ENCODE measurements at regions not wholly inside any gene's neighbourhood (a gene's known extent, or its start where the extent isn't known, plus 50 kb on each side); places are given as distances from the start of the nearest gene placed in this dataset.
"Not testable (repeated sequence)": the region's sequence is repeated elsewhere in the genome, so short reads cannot be mapped to it uniquely, and the experiment has no call there.

DNA sequence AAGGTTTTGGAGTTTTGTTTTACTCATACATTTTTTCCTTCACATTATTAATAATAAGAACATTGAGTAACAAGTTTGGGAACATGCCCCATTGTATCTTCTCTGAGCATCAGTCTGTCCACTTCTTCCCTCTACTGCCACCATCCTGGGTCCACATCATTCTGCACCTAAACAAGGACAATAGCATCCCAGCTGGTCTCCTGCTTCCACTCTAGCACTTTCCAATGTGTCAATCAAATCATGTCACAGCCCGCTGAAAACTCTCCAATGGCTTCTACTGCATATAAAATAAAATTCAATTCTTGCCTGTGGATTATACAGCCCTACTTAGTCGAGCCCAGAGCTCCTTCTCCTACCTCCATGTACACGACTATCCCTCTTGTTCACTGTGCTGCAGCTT lies 66.8 kb upstream of the RBPJ start:
- intact Hi-C loops (cut with DNase I), result no loop called here
- no peak for TF ChIP-seq POLR2A (IDR thresholded peaks at IDR 0.05)
- TF ChIP-seq, protein P1, sequence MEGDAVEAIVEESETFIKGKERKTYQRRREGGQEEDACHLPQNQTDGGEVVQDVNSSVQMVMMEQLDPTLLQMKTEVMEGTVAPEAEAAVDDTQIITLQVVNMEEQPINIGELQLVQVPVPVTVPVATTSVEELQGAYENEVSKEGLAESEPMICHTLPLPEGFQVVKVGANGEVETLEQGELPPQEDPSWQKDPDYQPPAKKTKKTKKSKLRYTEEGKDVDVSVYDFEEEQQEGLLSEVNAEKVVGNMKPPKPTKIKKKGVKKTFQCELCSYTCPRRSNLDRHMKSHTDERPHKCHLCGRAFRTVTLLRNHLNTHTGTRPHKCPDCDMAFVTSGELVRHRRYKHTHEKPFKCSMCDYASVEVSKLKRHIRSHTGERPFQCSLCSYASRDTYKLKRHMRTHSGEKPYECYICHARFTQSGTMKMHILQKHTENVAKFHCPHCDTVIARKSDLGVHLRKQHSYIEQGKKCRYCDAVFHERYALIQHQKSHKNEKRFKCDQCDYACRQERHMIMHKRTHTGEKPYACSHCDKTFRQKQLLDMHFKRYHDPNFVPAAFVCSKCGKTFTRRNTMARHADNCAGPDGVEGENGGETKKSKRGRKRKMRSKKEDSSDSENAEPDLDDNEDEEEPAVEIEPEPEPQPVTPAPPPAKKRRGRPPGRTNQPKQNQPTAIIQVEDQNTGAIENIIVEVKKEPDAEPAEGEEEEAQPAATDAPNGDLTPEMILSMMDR (IDR thresholded peaks at IDR 0.05), result no peak
- Histone ChIP-seq H3K4me3 (no peak overlapping the region), H3K36me3 (replicated peaks in 1 of 2) (no peaks in the 10 kb centered on the region), H3K27me3 (no peaks in the 10 kb centered on the region), H3K9me3 (replicated peaks in 1 of 3) (no peaks in the 10 kb centered on the region), H3K4me1 (replicated peaks in 1 of 2) (no peaks in the 10 kb centered on the region), H3K27ac (no peak overlapping the region)
- 74 to 81% (median 78%) methylated on average over 3 of the region's 3 CpGs for WGBS, 4 donors
- no peak for DNase-seq

DNA sequence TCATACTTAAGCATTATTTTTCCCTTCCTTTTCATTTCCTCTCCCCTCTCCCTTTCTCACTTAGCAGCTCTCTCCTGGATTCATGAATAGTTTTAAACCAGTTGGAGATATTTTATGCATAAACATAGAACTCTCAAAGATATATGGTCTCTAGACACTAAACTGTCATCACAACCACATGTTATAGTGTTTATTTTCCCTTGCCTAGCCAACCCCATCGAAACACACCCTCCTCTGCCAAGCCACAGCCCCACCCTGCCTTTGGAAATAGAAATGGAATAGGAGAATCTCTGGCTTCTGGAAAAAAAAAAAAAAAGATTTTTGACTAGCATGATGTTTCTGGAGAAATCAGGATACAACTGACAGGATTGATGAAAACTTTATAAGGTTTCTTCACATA lies 64.8 kb upstream of the RBPJ start:
- no peak for TF ChIP-seq POLR2A (IDR thresholded peaks at IDR 0.05)
- TF ChIP-seq, protein P1 (IDR thresholded peaks at IDR 0.05), result no peak
- Histone ChIP-seq H3K27me3 (no peaks in the 10 kb centered on the region), H3K4me3 (no peak overlapping the region), H3K27ac (no peak overlapping the region), H3K36me3 (replicated peaks in 1 of 2) (no peaks in the 10 kb centered on the region), H3K4me1 (replicated peaks in 1 of 2) (no peaks in the 10 kb centered on the region), H3K9me3 (replicated peaks in 1 of 3) (no peaks in the 10 kb centered on the region)
- 65 to 71% (median 69%) methylated on average over 1 of the region's 1 CpG for WGBS, 4 donors
- intact Hi-C loops (cut with DNase I), result no loop called here
- DNase-seq, result no peak

DNA sequence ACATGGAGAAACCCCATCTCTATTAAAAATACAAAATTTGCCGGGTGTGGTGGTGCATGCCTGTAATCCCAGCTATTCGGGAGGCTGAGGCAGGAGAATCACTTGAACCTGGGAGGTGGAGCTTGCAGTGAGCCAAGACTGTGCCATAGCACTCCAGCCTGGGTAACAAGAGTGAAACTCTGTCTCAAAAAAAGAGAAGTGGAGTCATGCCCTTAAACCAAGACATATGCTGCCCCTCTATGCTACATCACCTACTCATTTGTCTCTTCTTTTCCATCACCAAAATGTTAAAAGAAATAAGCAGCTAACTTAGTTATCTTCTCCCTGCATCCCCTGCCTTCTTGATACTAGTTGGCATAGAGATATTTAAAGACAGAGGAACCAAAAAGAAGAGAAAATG lies 63.4 kb upstream of the RBPJ start:
- 74 to 100% (median 83%) methylated on average over 2 of the region's 2 CpGs for WGBS, 4 donors
- H3K4me1 ChIP-seq (replicated peaks in 1 of 2); H3K27me3 ChIP-seq; H3K4me3 ChIP-seq; H3K27ac ChIP-seq; H3K36me3 ChIP-seq (replicated peaks in 1 of 2); intact Hi-C loops (cut with DNase I); DNase-seq; H3K9me3 ChIP-seq (replicated peaks in 1 of 3): not testable (repeated sequence)

DNA sequence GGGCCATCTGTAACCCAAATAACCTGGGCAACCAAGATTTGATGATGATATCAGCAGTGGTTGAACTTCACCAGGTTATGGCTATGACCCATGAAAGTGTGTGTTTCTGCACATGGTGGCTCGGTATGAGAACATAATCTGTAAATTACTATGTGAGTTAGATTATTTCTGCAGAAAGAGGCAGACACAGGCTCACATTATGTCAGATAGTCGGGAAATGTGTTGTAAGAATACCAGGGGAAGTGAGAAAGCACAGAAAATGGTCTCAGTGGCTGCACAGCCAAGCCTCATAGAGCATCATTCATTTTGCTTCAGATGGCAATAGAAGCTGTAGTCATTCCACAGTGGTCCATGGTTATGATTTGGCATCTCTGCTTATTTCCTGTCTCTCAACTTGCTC lies 63.0 kb upstream of the RBPJ start:
- no peak for TF ChIP-seq POLR2A (IDR thresholded peaks at IDR 0.05)
- TF ChIP-seq, protein P1 (IDR thresholded peaks at IDR 0.05), result no peak
- intact Hi-C loops (cut with DNase I), result no loop called here
- H3K36me3 ChIP-seq (replicated peaks in 1 of 2), result no peaks in the 10 kb centered on the region
- no peak overlapping the region for H3K27ac ChIP-seq
- no peak for DNase-seq
- H3K4me3 ChIP-seq, result no peak overlapping the region
- no peaks in the 10 kb centered on the region for H3K4me1 ChIP-seq (replicated peaks in 1 of 2)
- 55 to 80% (median 63%) methylated on average over 2 of the region's 2 CpGs for WGBS, 4 donors
- no peaks in the 10 kb centered on the region for H3K27me3 ChIP-seq
- no peaks in the 10 kb centered on the region for H3K9me3 ChIP-seq (replicated peaks in 1 of 3)

DNA sequence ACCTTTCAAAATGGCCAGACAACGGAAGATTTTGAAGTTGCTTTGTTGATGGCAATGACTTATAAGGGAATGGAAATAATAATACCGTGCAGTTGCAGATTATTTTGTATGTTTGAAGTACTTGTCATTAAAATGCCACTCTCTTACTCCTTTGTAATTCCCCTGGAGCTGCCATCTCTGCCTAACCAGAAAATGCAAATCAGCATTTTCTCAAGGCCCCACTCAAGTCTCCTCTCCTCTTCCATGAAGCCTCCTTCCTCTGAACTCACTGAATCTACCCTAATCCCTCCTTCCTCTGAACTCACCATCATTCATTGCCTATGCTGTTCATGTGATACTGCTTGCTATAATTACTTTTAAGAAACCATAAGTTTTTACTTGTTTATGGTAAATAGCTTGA lies 60.2 kb upstream of the RBPJ start:
- 70 to 80% (median 76%) methylated on average over 2 of the region's 2 CpGs for WGBS, 4 donors
- Histone ChIP-seq H3K4me1 (replicated peaks in 1 of 2) (no peaks in the 10 kb centered on the region), H3K4me3 (no peak overlapping the region), H3K27me3 (no peaks in the 10 kb centered on the region), H3K36me3 (replicated peaks in 1 of 2) (no peaks in the 10 kb centered on the region), H3K9me3 (replicated peaks in 1 of 3) (no peaks in the 10 kb centered on the region), H3K27ac (no peak overlapping the region)
- TF ChIP-seq, protein P1 (IDR thresholded peaks at IDR 0.05), result no peak
- no peak for TF ChIP-seq POLR2A (IDR thresholded peaks at IDR 0.05)
- no peak for DNase-seq
- intact Hi-C loops (cut with DNase I), result no loop called here
